ENCODE measurements at regions not wholly inside any gene's neighbourhood (a gene's known extent, or its start where the extent isn't known, plus 50 kb on each side); places are given as distances from the start of the nearest gene placed in this dataset.

- no peaks in the 10 kb centered on the region for H3K36me3 Mint-ChIP-seq (ENCODE audit: low read depth)
- no peak overlapping the region for H3K27ac Mint-ChIP-seq
- no peak overlapping the region for H3K4me3 Mint-ChIP-seq
- no peaks in the 10 kb centered on the region for H3K4me1 Mint-ChIP-seq
- no peak for TF ChIP-seq CTCF (IDR thresholded peaks at IDR 0.05; ENCODE audit: unreplicated experiment in 3 of 3)
- no peaks in the 10 kb centered on the region for H3K27me3 Mint-ChIP-seq (ENCODE audit: low read depth)
- peaks cover 7% of the 10 kb centered on the region for H3K9me3 Mint-ChIP-seq
These were observed 167.3 kb upstream of the PGR start for GRCh38 chr11:101296896-101297295.

- H3K27ac Mint-ChIP-seq: no peak overlapping the region
- no peaks in the 10 kb centered on the region for H3K36me3 Mint-ChIP-seq (ENCODE audit: low read depth)
- H3K4me1 Mint-ChIP-seq: no peaks in the 10 kb centered on the region
- peaks cover 21% of the 10 kb centered on the region for H3K9me3 Mint-ChIP-seq
- H3K27me3 Mint-ChIP-seq (ENCODE audit: low read depth): no peaks in the 10 kb centered on the region
- no peak overlapping the region for H3K4me3 Mint-ChIP-seq
- no peak for TF ChIP-seq CTCF (IDR thresholded peaks at IDR 0.05; ENCODE audit: unreplicated experiment in 3 of 3)
These were observed 163.1 kb upstream of the PGR start for GRCh38 chr11:101292661-101293240.

GRCh38 chr11:101291279-101291678 lies 161.7 kb upstream of the PGR start:
- H3K9me3 Mint-ChIP-seq: peaks cover 21% of the 10 kb centered on the region
- no peaks in the 10 kb centered on the region for H3K36me3 Mint-ChIP-seq (ENCODE audit: low read depth)
- no peak for TF ChIP-seq CTCF (IDR thresholded peaks at IDR 0.05; ENCODE audit: unreplicated experiment in 3 of 3)
- no peaks in the 10 kb centered on the region for H3K4me1 Mint-ChIP-seq
- H3K27ac Mint-ChIP-seq: no peak overlapping the region
- H3K4me3 Mint-ChIP-seq: no peak overlapping the region
- no peaks in the 10 kb centered on the region for H3K27me3 Mint-ChIP-seq (ENCODE audit: low read depth)

- H3K36me3 Mint-ChIP-seq (ENCODE audit: low read depth): no peaks in the 10 kb centered on the region
- H3K9me3 Mint-ChIP-seq: peaks cover 16% of the 10 kb centered on the region
- H3K27me3 Mint-ChIP-seq (ENCODE audit: low read depth): no peaks in the 10 kb centered on the region
- no peak overlapping the region for H3K27ac Mint-ChIP-seq
- TF ChIP-seq CTCF (IDR thresholded peaks at IDR 0.05; ENCODE audit: unreplicated experiment in 3 of 3): no peak
- no peak overlapping the region for H3K4me3 Mint-ChIP-seq
- no peaks in the 10 kb centered on the region for H3K4me1 Mint-ChIP-seq
These were observed 158.8 kb upstream of the PGR start for GRCh38 chr11:101288392-101288791.

GRCh38 chr11:101279728-101280127 lies 150.1 kb upstream of the PGR start:
- Mint-ChIP-seq H3K27ac (no peak overlapping the region), H3K36me3 (ENCODE audit: low read depth) (no peaks in the 10 kb centered on the region), H3K9me3 (peaks cover 4% of the 10 kb centered on the region), H3K4me1 (no peaks in the 10 kb centered on the region), H3K4me3 (no peak overlapping the region), H3K27me3 (ENCODE audit: low read depth) (no peaks in the 10 kb centered on the region)
- no peak for TF ChIP-seq CTCF (IDR thresholded peaks at IDR 0.05; ENCODE audit: unreplicated experiment in 3 of 3)

GRCh38 chr11:101278286-101278685 lies 148.7 kb upstream of the PGR start:
- Mint-ChIP-seq H3K9me3 (peaks cover 4% of the 10 kb centered on the region), H3K27me3 (ENCODE audit: low read depth) (no peaks in the 10 kb centered on the region), H3K27ac (no peak overlapping the region), H3K36me3 (ENCODE audit: low read depth) (no peaks in the 10 kb centered on the region), H3K4me1 (no peaks in the 10 kb centered on the region), H3K4me3 (no peak overlapping the region)
- no peak for TF ChIP-seq CTCF (IDR thresholded peaks at IDR 0.05; ENCODE audit: unreplicated experiment in 3 of 3)

Measured in nephron (organoid).